ENCODE measurements at regions not wholly inside any gene's neighbourhood (a gene's known extent, or its start where the extent isn't known, plus 50 kb on each side); places are given as distances from the start of the nearest gene placed in this dataset.

DNA sequence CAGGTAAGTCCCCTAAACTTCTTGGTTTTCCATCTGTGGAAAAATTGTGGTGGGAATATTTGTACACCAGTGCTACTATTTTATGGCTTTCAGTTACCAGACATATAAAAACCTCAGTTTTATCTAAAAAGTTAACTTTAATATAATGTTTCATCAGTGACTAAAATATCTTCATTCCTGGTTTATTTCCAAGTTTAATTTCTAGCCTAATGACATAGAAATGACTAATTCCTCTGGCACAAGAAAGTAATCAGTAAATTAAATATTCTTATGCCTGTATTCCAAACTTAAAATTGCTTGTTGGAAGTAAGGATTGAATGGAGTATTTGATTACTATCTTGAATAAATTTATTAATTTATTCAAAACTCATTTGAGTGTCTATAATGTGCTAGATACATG is 757.0 kb downstream of the CDH11 start:
- FAIRE-seq (no peak), DNase-seq (ENCODE audit: low read depth, low spot score) (no peak)
- H3K9ac ChIP-seq (ENCODE audit: control insufficient read depth, extremely low read depth, insufficient read depth, low read length) = no peak overlapping the region
- no peak for TF ChIP-seq EZH2 (IDR thresholded peaks at IDR 0.05; ENCODE audit: low read length)
- TF ChIP-seq CTCF (optimal IDR thresholded peaks at IDR 0.05 in 1 of 3, IDR thresholded peaks at IDR 0.05 in 1 of 3, conservative IDR thresholded peaks at IDR 0.05 in 1 of 3; ENCODE audit: extremely low read depth in 1 of 3, insufficient read depth in 2 of 3, low read length in 3 of 3) = no peak
- no peaks in the 10 kb centered on the region for H3K4me1 ChIP-seq (ENCODE audit: control insufficient read depth, extremely low read depth, insufficient read depth, low read length)
- dilution Hi-C loops (cut with MboI; ENCODE audit: extremely low pct_ligation_motif_present, low sequenced_read_pairs) = no loop called here
- no peaks in the 10 kb centered on the region for H3K36me3 ChIP-seq (ENCODE audit: control insufficient read depth in 2 of 2, extremely low read depth in 1 of 2, insufficient read depth in 2 of 2, low read length in 2 of 2)
- no peaks in the 10 kb centered on the region for H4K20me1 ChIP-seq (ENCODE audit: control insufficient read depth, extremely low read depth, insufficient read depth, low read length)
- no peak overlapping the region for H3K4me3 ChIP-seq (ENCODE audit: control insufficient read depth in 2 of 3, extremely low read depth in 1 of 3, insufficient read depth in 2 of 3, low read depth in 1 of 3, low read length in 3 of 3)
- no peak overlapping the region for H3K27ac ChIP-seq (ENCODE audit: control insufficient read depth, insufficient read depth, low read length)
- no peaks in the 10 kb centered on the region for H3K27me3 ChIP-seq (ENCODE audit: control insufficient read depth, extremely low read depth, insufficient read depth, low read length)
- no peaks in the 10 kb centered on the region for H3K79me2 ChIP-seq (ENCODE audit: control insufficient read depth, insufficient read depth, low read length)
- H3K9me1 ChIP-seq (ENCODE audit: control insufficient read depth, extremely low read depth, insufficient read depth, low read length) = no peaks in the 10 kb centered on the region
- no peaks in the 10 kb centered on the region for H3K9me3 ChIP-seq (ENCODE audit: control insufficient read depth, low read depth, low read length)
- no peak overlapping the region for H2AFZ ChIP-seq (ENCODE audit: control insufficient read depth, low read length)
- H3K4me2 ChIP-seq (ENCODE audit: control insufficient read depth, extremely low read depth, insufficient read depth, low read depth, low read length) = no peak overlapping the region

GRCh38 chr16:64364416-64364815 is 757.4 kb downstream of the CDH11 start:
- FAIRE-seq (no peak), DNase-seq (ENCODE audit: low read depth, low spot score) (no peak)
- Histone ChIP-seq H3K27me3 (ENCODE audit: control insufficient read depth, extremely low read depth, insufficient read depth, low read length) (no peaks in the 10 kb centered on the region), H3K36me3 (ENCODE audit: control insufficient read depth in 2 of 2, extremely low read depth in 1 of 2, insufficient read depth in 2 of 2, low read length in 2 of 2) (no peaks in the 10 kb centered on the region), H3K79me2 (ENCODE audit: control insufficient read depth, insufficient read depth, low read length) (no peaks in the 10 kb centered on the region), H3K27ac (ENCODE audit: control insufficient read depth, insufficient read depth, low read length) (no peak overlapping the region), H3K9me1 (ENCODE audit: control insufficient read depth, extremely low read depth, insufficient read depth, low read length) (no peaks in the 10 kb centered on the region), H3K9me3 (ENCODE audit: control insufficient read depth, low read depth, low read length) (no peaks in the 10 kb centered on the region), H3K4me1 (ENCODE audit: control insufficient read depth, extremely low read depth, insufficient read depth, low read length) (no peaks in the 10 kb centered on the region), H3K4me2 (ENCODE audit: control insufficient read depth, extremely low read depth, insufficient read depth, low read depth, low read length) (no peak overlapping the region), H3K9ac (ENCODE audit: control insufficient read depth, extremely low read depth, insufficient read depth, low read length) (no peak overlapping the region), H3K4me3 (ENCODE audit: control insufficient read depth in 2 of 3, extremely low read depth in 1 of 3, insufficient read depth in 2 of 3, low read depth in 1 of 3, low read length in 3 of 3) (no peak overlapping the region), H4K20me1 (ENCODE audit: control insufficient read depth, extremely low read depth, insufficient read depth, low read length) (no peaks in the 10 kb centered on the region), H2AFZ (ENCODE audit: control insufficient read depth, low read length) (no peak overlapping the region)
- dilution Hi-C loops (cut with MboI; ENCODE audit: extremely low pct_ligation_motif_present, low sequenced_read_pairs) = no loop called here
- TF ChIP-seq EZH2 (IDR thresholded peaks at IDR 0.05; ENCODE audit: low read length) (no peak), CTCF (optimal IDR thresholded peaks at IDR 0.05 in 1 of 3, IDR thresholded peaks at IDR 0.05 in 1 of 3, conservative IDR thresholded peaks at IDR 0.05 in 1 of 3; ENCODE audit: extremely low read depth in 1 of 3, insufficient read depth in 2 of 3, low read length in 3 of 3) (no peak)

Data from keratinocyte (primary cell).